GM19372 (cell line): ENCODE measurements at regions not wholly inside any gene's neighbourhood (a gene's known extent, or its start where the extent isn't known, plus 50 kb on each side); places are given as distances from the start of the nearest gene placed in this dataset.

Experiments used
- ATAC-seq: cut with Tn5 transposase; IDR thresholded peaks from one replicate; pipeline ENCODE4 v1.9.1; 2021; ENCODE audit warnings: mild to moderate bottlenecking, low read depth, moderate library complexity; ENCODE audit not compliant: unreplicated experiment

- ATAC-seq = no peak
Measured at GRCh38 chr5:57611177-57611576, 128.6 kb upstream of the ACTBL2 start.

GRCh38 chr5:57608542-57608941 is 125.9 kb upstream of the ACTBL2 start:
- ATAC-seq = no peak

DNA sequence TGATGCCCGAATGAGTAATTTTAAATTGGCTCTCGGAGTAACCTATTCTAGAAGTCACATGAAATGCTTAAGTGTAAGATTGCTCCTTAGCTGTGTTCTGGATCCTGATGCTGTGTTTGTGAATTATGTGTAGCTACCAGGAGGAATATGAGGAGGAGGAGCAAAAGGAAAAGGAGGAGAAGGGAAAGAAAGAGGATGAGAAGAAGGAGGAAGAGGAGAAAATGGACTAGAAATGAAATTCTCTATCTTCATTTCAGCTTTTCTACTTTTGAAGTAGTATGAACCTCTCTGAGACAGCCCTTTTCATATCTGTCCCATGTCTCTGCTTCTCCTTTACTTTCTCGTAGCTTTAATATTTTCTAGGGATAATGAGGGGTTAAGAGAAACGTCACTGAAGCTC is 119.4 kb upstream of the ACTBL2 start:
- no peak for ATAC-seq

DNA sequence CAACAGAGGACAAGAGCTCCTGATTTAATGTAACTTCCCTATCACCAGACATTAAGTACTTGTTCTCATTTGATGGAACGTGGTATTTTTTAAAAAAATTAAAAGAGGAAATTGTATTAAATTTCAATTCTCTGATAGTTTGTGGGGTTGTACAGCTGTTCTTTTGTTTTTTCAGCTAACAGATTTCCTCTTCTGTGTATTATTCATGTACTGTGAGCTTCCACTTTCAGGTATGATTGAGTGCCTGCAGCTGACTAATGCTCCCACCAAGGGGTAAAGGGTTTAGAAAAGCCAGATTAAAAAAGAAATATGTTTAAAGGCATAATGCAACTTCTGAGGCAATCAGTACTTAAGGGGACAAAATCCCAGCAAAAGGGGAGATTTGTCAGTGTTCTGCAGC is 117.7 kb upstream of the ACTBL2 start:
- ATAC-seq = no peak

- no peak for ATAC-seq
Measured at GRCh38 chr5:57598756-57599155, 116.1 kb upstream of the ACTBL2 start.

DNA sequence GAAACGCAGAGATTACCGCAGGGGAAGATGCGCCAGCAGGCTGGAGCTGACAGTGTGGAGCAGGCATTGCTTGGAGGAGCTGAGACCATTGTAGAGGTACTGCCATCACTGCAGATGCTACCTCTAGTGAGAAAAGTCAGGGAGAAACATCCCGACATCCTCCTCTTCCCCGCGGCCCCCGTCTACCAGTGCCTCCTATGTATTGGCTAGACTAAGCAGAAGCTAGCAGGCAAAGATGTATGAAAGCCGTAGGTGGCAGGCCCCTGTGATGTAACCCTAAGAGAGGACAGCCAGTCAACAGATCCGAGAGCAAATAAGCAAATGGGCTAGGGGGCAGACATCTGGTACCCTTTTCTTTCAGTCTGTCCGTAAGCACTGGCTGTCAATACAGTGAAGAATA is 115.5 kb upstream of the ACTBL2 start:
- ATAC-seq = no peak

GRCh38 chr5:57595523-57595991 is 112.9 kb upstream of the ACTBL2 start:
- no peak for ATAC-seq

GRCh38 chr5:57594436-57594835 is 111.8 kb upstream of the ACTBL2 start:
- ATAC-seq = no peak

GRCh38 chr5:57592236-57592635 is 109.6 kb upstream of the ACTBL2 start:
- no peak for ATAC-seq

- no peak for ATAC-seq
Measured at GRCh38 chr5:57586649-57587048, 104.0 kb upstream of the ACTBL2 start.

DNA sequence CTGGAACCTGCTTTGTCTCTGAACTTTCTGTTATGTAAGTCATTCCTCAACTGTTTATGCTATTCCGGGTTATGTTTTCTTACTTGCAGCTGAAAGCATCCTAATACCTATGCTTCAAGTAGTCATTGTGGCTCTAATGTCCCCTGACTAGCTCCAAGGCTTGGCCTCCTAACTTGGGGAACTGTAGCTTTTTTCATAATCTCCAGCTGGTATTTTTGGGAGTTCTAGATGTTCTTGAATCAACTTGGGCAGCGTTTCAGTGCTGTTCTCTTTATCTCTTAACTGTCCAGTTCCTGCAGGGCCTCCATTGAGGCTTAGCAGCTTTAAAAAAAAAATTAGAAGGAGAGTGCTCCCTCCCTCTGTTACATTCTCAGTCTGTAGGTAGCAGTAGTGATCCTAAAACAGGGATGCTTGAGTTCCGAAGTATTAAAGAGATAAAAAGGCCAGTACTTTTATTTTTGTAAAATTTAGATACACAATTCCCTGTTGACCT is 100.0 kb upstream of the ACTBL2 start:
- ATAC-seq = no peak

- no peak for ATAC-seq
Measured at GRCh38 chr5:57581772-57582171, 99.2 kb upstream of the ACTBL2 start.

GRCh38 chr5:57581222-57581621 is 98.6 kb upstream of the ACTBL2 start:
- no peak for ATAC-seq

DNA sequence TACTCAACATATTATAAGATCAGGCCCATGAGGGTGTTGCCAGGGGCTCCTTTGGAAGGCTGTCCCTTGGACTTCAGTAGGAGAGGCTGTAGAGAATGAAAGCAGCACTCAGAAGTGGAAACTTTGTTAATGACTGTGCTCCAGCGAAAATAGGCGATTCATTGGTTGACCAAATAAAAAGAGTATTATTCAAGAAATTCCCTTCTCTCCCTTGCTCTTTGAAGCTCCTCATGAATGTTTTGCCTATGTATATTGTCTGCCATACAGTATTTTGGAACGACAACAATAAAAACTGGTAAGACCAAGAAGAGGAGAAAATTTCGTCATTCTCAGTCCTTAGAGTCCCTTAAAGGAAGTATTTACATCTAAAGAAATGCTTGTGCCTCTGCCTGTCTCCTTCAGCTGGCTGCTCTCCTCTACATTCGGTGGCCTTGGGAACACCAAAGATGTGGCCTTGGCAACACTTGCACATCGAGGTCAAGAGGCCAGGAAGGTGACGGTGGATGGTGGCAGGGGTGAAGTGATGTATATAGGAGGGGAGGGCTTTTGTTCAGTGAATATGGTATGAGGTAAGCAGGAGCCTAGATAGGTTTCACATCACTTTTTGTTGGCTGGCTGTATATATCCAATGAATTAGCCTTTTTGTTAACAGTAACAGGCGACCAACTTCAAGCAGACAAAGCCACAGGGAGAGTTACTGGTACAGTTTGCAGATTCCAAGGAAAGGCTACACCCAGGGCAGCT is 95.0 kb upstream of the ACTBL2 start:
- ATAC-seq = no peak

GRCh38 chr5:57576317-57576716 is 93.7 kb upstream of the ACTBL2 start:
- no peak for ATAC-seq

DNA sequence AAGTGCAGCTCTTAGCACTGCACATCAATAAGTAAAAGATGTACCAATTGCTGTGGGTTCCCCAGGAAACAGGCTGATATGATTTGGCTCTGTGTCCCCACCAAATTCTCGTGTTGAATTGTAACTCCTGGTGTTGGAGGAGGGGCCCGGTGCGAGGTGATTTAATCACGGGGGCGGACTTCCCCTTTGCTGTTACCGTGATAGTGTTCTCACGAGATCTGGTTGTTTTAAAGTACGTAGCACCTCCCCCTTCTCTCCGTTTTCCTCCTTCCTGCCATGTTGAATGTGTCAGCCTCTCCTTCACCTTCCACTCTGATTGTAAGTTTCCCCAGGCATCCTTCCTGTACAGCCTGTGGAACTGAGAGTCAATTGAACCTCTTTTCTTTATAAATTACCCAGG is 93.2 kb upstream of the ACTBL2 start:
- no peak for ATAC-seq

GRCh38 chr5:57572461-57572860 is 89.8 kb upstream of the ACTBL2 start:
- ATAC-seq = no peak

DNA sequence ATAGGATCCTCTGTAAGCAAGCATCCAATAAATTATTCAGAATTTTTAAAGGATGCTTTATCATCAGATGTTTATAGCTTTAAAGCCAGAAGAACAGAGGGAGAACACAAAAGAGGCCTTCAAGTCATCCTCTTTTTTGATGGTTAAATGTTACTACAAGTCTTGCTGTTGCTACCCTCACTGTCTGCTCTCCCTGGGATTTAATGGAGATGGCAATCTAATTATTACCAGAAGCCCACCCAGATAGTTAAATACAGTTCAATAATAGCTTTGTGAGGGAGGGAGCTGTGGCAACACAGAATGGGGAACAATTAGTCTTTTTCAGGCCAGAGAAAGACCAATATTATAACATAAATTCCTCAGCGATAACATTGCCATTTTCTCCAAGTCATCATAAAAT is 87.0 kb upstream of the ACTBL2 start:
- no peak for ATAC-seq

DNA sequence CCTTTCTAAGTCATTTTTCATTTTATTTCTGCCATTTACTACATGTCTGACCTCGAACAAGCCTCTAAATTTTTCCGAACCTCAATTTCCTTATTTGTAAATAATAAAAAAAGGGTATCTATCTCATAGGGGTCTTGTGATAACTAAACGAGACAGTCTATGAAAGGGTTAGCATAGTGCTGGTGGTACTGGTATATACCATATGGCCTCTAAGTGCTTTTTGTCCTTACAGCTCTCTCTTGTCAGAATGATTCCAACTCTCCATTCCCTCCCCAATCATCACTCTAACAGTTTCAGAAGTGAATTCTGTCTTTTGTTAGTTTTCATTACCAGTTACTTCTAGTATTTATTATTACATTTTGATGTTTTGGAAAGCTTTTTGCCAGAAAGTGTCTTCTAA is 85.5 kb upstream of the ACTBL2 start:
- no peak for ATAC-seq

DNA sequence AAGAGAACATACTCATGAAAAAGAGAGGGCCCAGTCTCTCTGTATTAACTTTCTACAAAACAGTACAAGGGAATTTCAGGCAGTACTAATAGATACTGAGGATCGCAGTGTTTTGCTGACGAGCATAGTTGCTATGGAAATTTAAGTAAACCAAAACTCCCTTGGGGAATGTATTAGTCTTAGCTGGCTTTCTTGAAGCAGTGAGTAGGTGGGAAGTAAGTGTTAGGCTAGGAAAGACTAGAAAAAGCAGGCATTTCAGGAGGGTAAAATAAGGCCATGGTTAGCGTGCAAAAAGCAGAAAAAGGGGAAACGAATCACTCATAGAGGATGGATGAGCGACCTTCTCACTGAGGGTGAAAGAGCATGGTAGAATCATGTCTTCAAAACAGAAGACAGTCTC is 84.3 kb upstream of the ACTBL2 start:
- no peak for ATAC-seq

DNA sequence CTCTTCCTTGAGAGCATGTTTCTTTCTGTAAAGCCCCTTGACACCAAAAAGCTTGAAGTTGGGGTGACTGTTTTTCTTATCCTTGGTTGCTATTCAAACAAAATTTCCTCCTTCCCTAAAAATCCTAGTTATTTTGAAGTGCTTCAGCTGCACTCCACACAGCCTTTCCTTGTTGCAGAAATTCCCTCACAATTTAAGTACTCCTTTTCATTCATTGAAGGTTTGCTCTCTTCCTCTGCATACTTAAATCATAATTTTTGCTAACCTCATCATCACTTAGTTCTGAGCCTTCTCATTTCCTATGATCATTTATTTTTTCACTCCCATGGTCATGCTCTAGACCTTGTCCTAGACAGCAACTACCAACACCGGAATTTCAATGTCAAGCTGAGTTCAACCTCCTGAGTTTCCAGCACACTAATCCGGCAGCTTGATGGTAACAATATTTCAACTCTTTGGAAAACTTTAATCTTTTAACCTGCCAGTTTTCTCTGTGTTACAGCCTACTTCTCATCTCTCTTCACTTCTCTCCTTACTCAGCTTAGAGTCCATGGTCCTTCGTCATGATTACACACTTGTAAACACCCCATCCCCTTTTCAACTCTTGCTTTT is 78.7 kb upstream of the ACTBL2 start:
- ATAC-seq = no peak

GRCh38 chr5:57559110-57559635 is 76.6 kb upstream of the ACTBL2 start:
- ATAC-seq = no peak
